ENCODE measurements at regions not wholly inside any gene's neighbourhood (a gene's known extent, or its start where the extent isn't known, plus 50 kb on each side); places are given as distances from the start of the nearest gene placed in this dataset.

- Histone ChIP-seq H3K4me1 (ENCODE audit: control insufficient read depth, insufficient read depth, low read length) (no peaks in the 10 kb centered on the region), H3K79me1 (ENCODE audit: low read depth in 1 of 2, low read length in 2 of 2) (no peaks in the 10 kb centered on the region), H3K9me1 (ENCODE audit: insufficient read depth, low read length) (no peaks in the 10 kb centered on the region), H3K9me3 (ENCODE audit: control insufficient read depth, insufficient read depth, low read length) (no peaks in the 10 kb centered on the region), H2BK20ac (ENCODE audit: low read depth, low read length) (no peak overlapping the region), H3K9ac (ENCODE audit: low read depth, low read length) (no peak overlapping the region), H4K8ac (ENCODE audit: low read depth in 2 of 2, low read length in 2 of 2) (no peak overlapping the region), H3K23ac (ENCODE audit: low read depth, low read length) (no peak overlapping the region), H4K20me1 (ENCODE audit: insufficient read depth, low read length) (no peaks in the 10 kb centered on the region), H3K36me3 (ENCODE audit: control insufficient read depth, insufficient read depth, low read length) (no peaks in the 10 kb centered on the region), H2AFZ (replicated peaks; ENCODE audit: low read length, poor library complexity) (no peak overlapping the region), H2AK5ac (ENCODE audit: low read depth, low read length) (no peak overlapping the region), H3K27me3 (ENCODE audit: control insufficient read depth, insufficient read depth, low read length) (peaks cover 4% of the 10 kb centered on the region; the same call in 1 of the 2 replicates), H2AK9ac (replicated peaks; ENCODE audit: low read depth, low read length, poor library complexity) (no peak overlapping the region), H2BK120ac (ENCODE audit: low read depth, low read length) (no peak overlapping the region), H2BK5ac (ENCODE audit: low read depth, low read length, poor library complexity, severe bottlenecking) (no peak overlapping the region), H3K4me2 (ENCODE audit: low read depth, low read length) (no peak overlapping the region), H2BK15ac (ENCODE audit: low read depth, low read length) (no peak overlapping the region), H3K56ac (ENCODE audit: extremely low read depth, insufficient read depth, low read length) (no peak overlapping the region), H4K91ac (ENCODE audit: insufficient read depth, low read depth, low read length) (no peak overlapping the region), H3K14ac (replicated peaks; ENCODE audit: low read depth, low read length) (no peak overlapping the region), H3K27ac (ENCODE audit: insufficient read depth, low read length) (no peak overlapping the region), H4K5ac (ENCODE audit: low read depth, low read length) (no peak overlapping the region), H3K18ac (ENCODE audit: low read depth, low read length) (no peak overlapping the region), H3K4ac (ENCODE audit: low read depth, low read length) (no peak overlapping the region), H3K4me3 (ENCODE audit: insufficient read depth, low read depth, low read length) (no peak overlapping the region)
- ATAC-seq (ENCODE audit: low read depth) (no peak), DNase-seq (no peak)
- TF ChIP-seq ELK1 (IDR thresholded peaks at IDR 0.05; ENCODE audit: borderline replicate concordance, low read depth, low read length) (no peak), POLR2A (IDR thresholded peaks at IDR 0.05; ENCODE audit: low read depth, low read length) (no peak), FOS (IDR thresholded peaks at IDR 0.05; ENCODE audit: low read depth, low read length) (no peak), MAFK (IDR thresholded peaks at IDR 0.05; ENCODE audit: low read depth, low read length) (no peak), NFE2L2 (IDR thresholded peaks at IDR 0.05; ENCODE audit: low read depth, low read length) (no peak), MAZ (IDR thresholded peaks at IDR 0.05; ENCODE audit: borderline replicate concordance, low read depth, low read length) (no peak), SMC3 (IDR thresholded peaks at IDR 0.05; ENCODE audit: low read depth, low read length) (no peak), RCOR1 (IDR thresholded peaks at IDR 0.05; ENCODE audit: insufficient replicate concordance, low read length) (no peak)
- intact Hi-C loops (cut with micrococcal nuclease): no loop called here
- dilution Hi-C loops (cut with HindIII; ENCODE audit: low sequenced_read_pairs, unreplicated experiment): no loop called here
- in situ Hi-C loops (cut with MboI; ENCODE audit: low sequenced_read_pairs): no loop called here
- no TSS peak for BruUV-seq (replicated peaks)
- no CpG with 5 or more reads among the region's 7 CpGs for WGBS, 2 experiments (ENCODE audit: extremely low coverage in 2 of 2, insufficient read length in 1 of 2)
- CTCF ChIA-PET: interaction anchor here (1.0 kb wide), 1 partner anchor 479 kb away, joined by 3 read pairs; no protein-coding TSS in a partner anchor
- POLR2A ChIA-PET (ENCODE audit: unreplicated experiment): no interaction called here
These were observed 94.2 kb downstream of the CD8B2 start for GRCh38 chr2:106581328-106581727.

Measured in IMR-90 (cell line).